ENCODE measurements at regions not wholly inside any gene's neighbourhood (a gene's known extent, or its start where the extent isn't known, plus 50 kb on each side); places are given as distances from the start of the nearest gene placed in this dataset.
A peak's percentile ranks its signal among the peaks of the same experiment; 100 is the strongest.

- no peak for DNase-seq (ENCODE audit: low read depth, low spot score)
Measured at GRCh38 chr3:66133050-66133757, 87.6 kb upstream of the SLC25A26 start.

GRCh38 chr3:66128623-66129022, 89.9 kb upstream of the MAGI1 start:
- no peak for DNase-seq (ENCODE audit: low read depth, low spot score)

- DNase-seq (ENCODE audit: low read depth, low spot score), result no peak
Measured at GRCh38 chr3:66121318-66121717, 82.6 kb upstream of the MAGI1 start.

- DNase-seq (ENCODE audit: low read depth, low spot score), result peak; percentile 18
Measured at GRCh38 chr3:66115858-66116654, 77.3 kb upstream of the MAGI1 start.

- no peak for DNase-seq (ENCODE audit: low read depth, low spot score)
Measured at GRCh38 chr3:66113542-66113941, 74.8 kb upstream of the MAGI1 start.

- peak; percentile 30 for DNase-seq (ENCODE audit: low read depth, low spot score)
Measured at GRCh38 chr3:66110840-66111239, 72.1 kb upstream of the MAGI1 start.

- no peak for DNase-seq (ENCODE audit: low read depth, low spot score)
Measured at GRCh38 chr3:66107855-66108254, 69.1 kb upstream of the MAGI1 start.

- DNase-seq (ENCODE audit: low read depth, low spot score), result no peak
Measured at GRCh38 chr3:66106788-66107187, 68.1 kb upstream of the MAGI1 start.

GRCh38 chr3:66104535-66104934, 65.8 kb upstream of the MAGI1 start:
- DNase-seq (ENCODE audit: low read depth, low spot score), result no peak

GRCh38 chr3:66103729-66104128, 65.0 kb upstream of the MAGI1 start:
- no peak for DNase-seq (ENCODE audit: low read depth, low spot score)

GRCh38 chr3:66101901-66102300, 63.2 kb upstream of the MAGI1 start:
- DNase-seq (ENCODE audit: low read depth, low spot score), result no peak

GRCh38 chr3:66099541-66100065, 60.9 kb upstream of the MAGI1 start:
- no peak for DNase-seq (ENCODE audit: low read depth, low spot score)

GRCh38 chr3:66098436-66098835, 59.7 kb upstream of the MAGI1 start:
- no peak for DNase-seq (ENCODE audit: low read depth, low spot score)

GRCh38 chr3:66097647-66098046, 58.9 kb upstream of the MAGI1 start:
- no peak for DNase-seq (ENCODE audit: low read depth, low spot score)

GRCh38 chr3:66095295-66096001, 56.7 kb upstream of the MAGI1 start:
- DNase-seq (ENCODE audit: low read depth, low spot score), result no peak

- DNase-seq (ENCODE audit: low read depth, low spot score), result no peak
Measured at GRCh38 chr3:66093981-66094380, 55.3 kb upstream of the MAGI1 start.

- DNase-seq (ENCODE audit: low read depth, low spot score), result no peak
Measured at GRCh38 chr3:66092175-66092995, 53.7 kb upstream of the MAGI1 start.

Data from brain pericyte (primary cell).